SH-SY5Y (cell line): ENCODE measurements at regions not wholly inside any gene's neighbourhood (a gene's known extent, or its start where the extent isn't known, plus 50 kb on each side); places are given as distances from the start of the nearest gene placed in this dataset.

ENCODE experiments used
- GATA2 ChIP-seq: IDR thresholded peaks from 2 replicates; pipeline ENCODE4 v1.6.1; 2011; ENCODE audit warnings: mild to moderate bottlenecking, low read depth, low read length
- GATA3 ChIP-seq: IDR thresholded peaks from 2 replicates; pipeline ENCODE4 v1.6.1; 2011; ENCODE audit warnings: low read depth, mild to moderate bottlenecking, low read length, moderate library complexity

DNA sequence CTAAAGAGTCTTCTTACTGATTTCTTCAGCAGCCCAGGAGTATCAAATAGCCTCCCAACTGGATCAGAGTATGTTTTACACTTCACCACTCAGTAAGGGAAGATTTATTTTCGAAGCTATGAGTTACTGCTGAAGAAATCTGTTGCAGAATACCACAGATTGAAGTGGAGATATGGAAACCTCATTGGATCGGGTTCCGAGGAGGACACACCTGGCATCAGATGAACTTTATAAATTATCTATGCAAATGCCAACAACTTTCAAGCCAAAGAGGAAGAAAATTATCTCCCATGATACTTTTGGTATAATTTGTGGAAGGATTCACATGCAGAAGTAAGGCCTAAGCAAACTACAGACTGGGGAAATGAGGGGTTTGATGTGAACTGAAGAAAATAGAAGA is 515.9 kb upstream of the NDST4 start:
- TF ChIP-seq GATA2 (no peak), GATA3 (no peak)

DNA sequence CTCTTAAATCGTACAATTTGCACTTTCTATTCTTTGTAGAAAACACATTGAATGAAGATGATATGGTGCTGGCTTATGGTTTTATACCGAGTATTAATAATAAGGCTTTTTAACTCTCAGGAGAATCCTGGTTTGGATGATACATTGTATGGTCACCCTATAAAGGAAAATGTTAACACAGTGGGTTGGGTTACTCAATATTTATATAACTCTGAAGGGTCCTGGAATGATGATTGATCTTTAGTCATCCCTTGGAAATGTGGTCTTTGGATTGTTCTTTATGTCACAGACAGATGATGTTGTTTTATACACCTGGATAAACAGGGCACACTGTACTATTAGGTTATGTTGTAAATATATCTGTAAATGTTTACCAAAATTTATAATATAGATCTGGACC is 496.2 kb upstream of the NDST4 start:
- TF ChIP-seq GATA2 (no peak), GATA3 (no peak)

DNA sequence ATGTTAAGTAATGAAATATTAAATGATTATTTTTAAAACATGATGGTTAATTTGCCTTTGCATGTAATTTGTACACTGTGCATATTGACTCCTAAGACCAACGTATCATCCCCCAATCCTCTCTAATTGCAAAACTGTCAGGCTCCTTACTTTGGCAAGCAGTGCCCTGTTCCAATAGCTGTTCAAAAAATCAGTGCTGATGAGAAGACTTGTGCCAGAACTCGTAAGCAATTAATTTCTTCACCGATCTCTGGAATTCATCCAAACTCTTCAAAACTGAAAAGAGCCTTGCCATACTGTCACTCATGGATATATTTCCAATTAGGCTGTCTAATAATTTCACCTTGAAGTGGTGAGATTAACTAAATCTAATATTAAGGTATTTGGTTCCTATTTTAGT is 493.9 kb upstream of the NDST4 start:
- TF ChIP-seq GATA3 = no peak
- TF ChIP-seq GATA2 = no peak

DNA sequence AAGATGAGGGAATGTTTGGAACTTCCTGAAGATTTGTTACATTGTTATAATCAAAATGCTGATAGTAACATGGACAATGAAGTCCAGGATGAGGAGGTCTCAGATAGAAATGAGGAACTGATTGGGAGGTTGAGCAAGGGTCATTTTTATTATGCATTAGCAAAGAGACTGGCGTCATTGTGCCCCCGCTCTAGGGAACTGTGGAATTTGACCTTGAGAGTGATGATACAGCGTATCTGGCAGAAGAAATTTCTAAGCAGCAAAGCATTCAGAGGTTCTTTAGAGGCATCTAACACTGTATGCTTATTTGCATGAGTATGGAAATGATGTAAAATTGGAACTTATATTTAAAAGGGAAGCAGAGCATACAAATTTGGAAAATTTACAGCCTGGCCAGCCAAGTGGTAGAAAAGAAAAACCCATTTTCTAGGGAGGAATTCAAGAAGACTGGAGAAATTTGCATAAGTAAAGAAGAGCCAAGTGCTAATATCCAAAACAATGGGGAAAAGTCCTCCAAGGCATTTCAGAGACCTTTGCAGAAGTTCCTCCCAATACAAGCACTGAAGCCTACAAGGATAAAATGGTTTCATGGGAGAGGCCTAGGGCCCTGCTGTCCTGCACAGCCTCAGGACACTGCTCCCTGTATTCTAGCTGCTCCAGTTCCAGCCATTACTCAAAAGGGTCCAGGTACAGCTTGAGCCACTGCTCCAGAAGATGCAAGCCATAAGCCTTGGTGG is 483.0 kb upstream of the NDST4 start:
- TF ChIP-seq GATA3 = no peak

- no peak for TF ChIP-seq GATA2
- TF ChIP-seq GATA3 = no peak
Measured at GRCh38 chr4:115580901-115581300, 467.5 kb upstream of the NDST4 start.

DNA sequence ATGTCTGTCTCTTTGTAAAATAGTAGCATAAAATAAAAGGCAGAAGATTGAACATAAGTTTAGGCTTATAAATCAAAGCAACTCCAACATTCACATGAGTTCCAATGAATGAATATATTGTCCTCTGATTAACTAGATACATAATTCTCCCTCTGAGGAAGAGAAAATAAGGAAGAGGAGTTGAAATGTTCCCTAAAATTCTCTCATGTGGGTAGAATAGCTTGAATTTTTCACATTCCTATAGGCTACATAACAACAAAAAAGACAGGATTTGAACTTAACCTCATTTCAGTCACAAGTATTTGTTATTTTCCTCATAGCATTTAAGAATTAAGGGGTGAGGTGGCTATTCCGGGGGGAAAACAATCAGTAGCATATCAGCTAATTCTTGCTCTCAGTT is 462.4 kb upstream of the NDST4 start:
- no peak for TF ChIP-seq GATA2
- no peak for TF ChIP-seq GATA3

DNA sequence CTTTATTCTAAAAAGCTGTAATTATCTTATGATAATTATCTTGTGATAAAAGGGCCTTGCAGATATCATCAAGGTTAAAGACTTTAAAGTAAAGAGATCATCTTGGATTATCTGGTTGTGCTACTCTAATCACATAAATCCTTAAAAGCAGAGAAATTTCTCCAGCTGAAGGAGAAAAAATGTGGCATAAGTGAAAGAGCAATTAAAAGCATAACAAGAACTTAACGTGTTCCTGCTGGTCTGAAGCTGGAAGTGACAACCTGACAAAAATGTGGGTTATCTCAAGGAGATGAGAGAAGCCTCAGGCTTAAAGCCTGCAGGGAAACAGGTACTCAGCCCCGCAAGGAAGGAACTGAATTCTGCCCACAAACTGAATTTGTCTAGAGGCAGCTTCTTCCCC is 449.1 kb upstream of the NDST4 start:
- TF ChIP-seq GATA2 (no peak), GATA3 (no peak)

GRCh38 chr4:115548123-115548522 is 434.7 kb upstream of the NDST4 start:
- TF ChIP-seq GATA2 (no peak), GATA3 (no peak)

DNA sequence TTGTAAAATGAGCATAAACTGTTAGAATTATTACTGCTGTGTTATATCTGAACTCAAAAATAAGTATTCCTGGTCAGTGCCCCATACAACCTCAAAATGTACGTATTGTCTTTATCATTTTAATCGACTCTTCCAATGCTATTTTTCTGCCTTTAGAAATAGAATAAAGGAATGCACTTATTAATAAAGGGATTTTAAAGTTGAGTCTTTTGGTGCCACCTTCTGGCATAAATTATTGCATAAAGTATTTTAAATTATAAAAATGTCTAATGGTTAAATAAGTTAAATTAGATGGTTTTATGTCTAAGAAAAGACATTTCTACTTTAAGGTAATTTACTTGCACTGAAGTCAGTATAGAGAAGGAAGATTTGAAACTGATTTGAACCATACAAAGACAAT is 424.0 kb upstream of the NDST4 start:
- TF ChIP-seq GATA3 (no peak), GATA2 (no peak)

- TF ChIP-seq GATA2 = no peak
- TF ChIP-seq GATA3 = no peak
Measured at GRCh38 chr4:115529126-115529525, 415.7 kb upstream of the NDST4 start.

DNA sequence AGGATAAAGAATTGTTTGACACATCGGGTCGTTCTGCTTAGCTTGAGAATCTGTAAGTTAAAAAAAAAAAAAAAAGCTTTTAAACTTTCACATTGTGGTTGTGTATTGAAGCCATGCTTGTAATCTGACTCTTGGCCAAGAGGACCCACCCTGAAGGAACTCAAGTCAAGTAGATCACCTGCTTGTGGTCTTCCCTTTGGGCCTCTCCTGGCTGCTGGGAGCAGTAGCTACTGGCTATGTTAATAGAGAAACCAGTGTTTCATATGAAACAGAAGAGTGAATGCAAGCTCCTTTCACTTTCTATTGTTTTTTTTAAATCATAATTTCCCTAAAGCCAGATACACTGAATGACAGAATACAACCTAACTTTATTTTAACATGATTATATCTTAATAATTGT is 402.4 kb upstream of the NDST4 start:
- TF ChIP-seq GATA2 = no peak
- TF ChIP-seq GATA3 = no peak

GRCh38 chr4:115515366-115515765 is 401.9 kb upstream of the NDST4 start:
- TF ChIP-seq GATA2 (no peak), GATA3 (no peak)

GRCh38 chr4:115514675-115515074 is 401.3 kb upstream of the NDST4 start:
- TF ChIP-seq GATA2 = no peak
- TF ChIP-seq GATA3 = no peak

- TF ChIP-seq GATA2 (no peak), GATA3 (no peak)
Measured at GRCh38 chr4:115505326-115505725, 391.9 kb upstream of the NDST4 start.

- TF ChIP-seq GATA2 = no peak
Measured at GRCh38 chr4:115501656-115502055, 388.2 kb upstream of the NDST4 start.

DNA sequence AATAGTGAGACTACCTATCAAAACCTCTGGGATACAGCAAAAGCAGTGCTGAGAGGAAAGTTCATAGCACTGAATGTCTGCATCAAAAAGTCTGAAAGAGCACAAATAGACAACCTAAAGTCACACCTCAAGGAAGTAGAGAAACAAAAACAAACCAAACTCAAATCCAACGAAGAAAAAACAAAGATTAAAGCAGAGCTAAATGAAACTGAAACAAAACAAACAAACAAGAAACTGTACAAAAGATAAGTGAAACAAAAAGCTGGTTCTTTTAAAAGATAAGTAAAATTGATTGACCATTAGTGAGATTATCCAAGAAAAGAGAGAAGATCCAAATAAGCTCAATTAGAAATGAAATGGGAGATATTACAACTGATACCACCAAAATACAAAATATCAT is 378.3 kb upstream of the NDST4 start:
- TF ChIP-seq GATA2 (no peak), GATA3 (no peak)
